ENCODE measurements at regions not wholly inside any gene's neighbourhood (a gene's known extent, or its start where the extent isn't known, plus 50 kb on each side); places are given as distances from the start of the nearest gene placed in this dataset.

DNA sequence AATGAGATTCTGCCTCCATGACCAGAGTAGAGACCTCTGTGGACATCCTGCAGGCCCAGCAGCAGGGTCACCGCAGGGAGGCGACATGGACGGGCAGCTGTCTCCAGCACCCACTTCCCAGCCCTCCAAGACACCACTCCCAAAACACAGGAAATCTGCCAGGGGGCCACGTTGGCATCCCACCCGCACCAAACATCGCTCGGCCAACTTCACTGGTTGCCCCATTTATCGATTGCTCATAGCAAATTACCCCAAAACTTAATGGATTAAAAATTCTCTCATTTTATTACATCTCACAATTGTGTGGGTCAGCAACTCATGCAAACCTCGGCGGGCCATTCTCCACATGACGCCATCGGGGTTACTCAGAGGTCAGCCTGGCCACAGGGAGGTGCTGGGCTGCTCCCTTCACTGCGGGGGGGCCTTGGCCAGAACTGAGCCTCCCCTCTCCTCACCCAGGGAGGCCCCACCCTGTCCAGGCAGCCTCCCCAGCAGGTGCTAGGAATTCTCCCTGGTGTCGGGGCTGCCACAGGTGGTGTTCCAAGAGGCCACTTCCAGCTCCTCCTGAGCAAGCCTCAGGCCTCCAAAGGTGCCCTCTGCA is 420.7 kb upstream of the MYT1L start:
- no peak for DNase-seq

DNA sequence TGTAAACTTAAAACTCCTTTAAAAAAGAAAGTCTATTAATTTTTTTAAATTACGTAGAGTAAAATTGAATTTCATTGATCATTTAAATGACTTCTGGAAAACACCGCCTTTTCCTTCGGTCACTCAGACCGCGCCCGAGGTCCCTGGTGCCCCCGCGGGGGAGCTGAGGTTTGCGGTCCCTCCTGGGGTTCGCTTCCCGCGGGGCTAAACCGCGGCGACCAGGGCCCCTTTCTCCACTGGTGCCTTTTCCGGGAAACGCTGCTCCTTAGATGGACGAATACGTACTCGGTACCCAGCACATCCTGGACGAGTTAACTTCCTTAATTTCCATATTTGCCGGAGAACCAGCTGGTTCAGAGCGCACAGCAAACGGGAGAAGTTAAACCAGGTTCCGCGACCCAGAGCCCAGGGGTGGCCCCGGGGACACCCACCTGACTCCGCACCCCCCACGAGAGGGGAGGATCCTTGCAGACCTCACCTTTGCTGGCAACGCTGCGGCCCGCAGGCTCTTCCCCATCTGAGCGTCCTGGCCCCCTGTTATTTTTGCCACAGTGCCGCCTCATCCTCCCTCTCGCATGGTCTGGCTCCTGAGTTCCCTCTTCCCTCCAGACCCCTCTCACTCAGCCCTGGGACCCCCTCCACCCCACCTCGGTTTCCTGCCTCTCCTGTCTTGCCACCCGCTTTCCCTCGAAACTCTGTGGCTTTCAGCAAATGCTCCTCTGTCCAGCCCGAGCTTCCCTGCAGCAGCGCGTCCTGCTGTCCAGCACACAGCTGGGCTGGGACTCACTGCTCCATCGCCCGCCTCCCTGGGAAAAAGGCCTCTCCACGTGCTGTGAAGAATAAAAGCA is 420.0 kb upstream of the MYT1L start:
- DNase-seq, result no peak

DNA sequence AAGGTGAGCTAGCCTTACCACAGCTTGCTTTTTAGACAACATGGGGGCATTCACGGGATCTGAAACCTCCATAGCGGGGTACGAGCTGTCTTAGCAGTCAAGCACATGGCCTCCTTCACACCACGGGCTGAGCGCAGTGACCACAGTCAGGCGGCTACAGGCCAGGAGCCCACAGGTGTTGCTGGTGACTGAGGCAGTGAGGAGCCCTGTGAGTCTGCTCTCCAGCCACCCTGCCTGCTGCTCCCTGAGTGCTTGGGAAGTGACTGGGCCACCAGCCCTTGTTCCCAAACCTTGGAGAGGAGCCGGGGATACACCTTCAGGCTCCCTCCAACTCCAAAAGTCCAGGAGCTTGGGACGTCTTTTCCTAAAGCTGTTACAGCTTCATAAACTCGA is 418.1 kb upstream of the MYT1L start:
- DNase-seq, result no peak

DNA sequence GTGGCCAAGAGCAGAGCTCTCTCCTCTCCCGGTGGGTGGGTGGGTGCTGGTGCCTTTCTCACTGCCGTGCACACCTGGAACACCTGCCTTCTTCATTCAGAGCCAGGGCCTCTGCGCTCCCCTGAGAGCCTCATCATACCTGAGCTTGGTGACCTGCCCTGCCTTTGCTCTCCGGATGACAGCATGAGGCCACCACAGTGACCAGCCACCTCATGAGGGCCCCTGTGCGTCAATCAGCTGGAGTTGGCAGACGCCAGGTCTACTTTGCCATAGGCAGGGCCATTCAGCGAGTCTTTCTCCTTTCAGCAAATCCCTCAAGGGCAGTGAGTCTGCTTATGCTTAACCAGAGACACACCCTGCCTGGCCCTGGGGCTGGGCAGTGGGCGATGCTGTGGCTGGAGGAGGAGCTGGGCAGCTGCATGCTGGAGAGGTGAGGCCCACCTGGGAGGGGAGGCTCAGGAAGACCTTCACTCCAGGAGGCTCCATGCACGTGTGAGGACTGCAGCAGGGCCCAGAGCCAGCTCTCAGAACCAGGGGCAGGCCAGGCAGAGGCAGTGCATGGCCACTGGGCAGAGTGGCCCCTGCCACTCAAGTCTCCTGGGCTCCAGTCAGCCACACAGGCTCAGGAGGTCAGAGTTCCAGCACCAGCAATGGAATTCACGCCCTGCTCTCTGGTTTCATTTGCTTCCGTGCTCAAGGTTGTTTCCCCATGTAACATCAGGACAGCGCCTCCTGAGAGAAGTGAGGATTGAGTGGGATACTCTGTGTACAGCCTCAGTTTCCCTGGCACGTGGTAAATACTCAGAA is 417.5 kb upstream of the MYT1L start:
- DNase-seq, result no peak

DNA sequence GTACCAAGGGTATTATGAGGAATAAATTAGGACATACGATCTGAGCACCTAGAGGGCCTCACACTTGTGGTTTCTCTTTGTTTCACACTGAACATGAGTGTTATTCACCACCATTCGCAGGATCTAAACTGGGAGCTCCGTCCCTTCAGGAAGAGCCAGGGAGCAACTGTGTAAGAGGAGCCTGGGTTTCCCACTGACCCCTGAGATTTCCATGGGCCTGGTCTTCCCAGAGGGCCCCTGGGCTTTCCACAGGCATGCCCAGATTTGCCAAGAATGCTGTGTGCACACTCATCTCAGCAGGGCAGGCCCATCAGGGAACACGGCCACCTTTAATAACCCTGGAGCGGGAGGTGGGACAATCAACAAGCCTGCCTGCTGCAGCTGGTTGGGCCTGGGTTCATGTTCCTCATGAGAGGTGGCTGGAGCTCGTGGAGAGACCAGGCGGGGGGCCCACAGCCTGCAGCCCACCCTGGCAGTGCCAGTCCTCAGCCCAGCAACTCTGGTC is 416.8 kb upstream of the MYT1L start:
- DNase-seq, result no peak

DNA sequence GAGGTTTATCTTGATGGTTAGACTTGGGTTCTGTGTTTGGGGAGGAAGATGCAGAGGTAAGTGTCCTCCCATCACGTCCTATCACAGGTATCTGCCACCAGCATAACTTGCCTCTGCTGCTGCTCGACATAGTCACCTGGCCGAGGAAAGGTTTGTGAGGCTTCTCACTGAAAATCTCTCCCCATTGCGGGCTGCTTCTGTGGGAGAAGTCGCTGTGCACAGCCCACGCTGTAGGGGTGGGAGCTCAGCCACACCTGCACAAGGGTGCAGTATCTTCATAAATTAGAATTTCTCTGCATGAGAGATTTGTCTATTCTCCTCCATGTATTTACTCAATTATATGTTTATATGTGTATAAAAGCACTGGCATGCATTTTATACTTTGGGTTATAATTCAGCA is 415.7 kb upstream of the MYT1L start:
- DNase-seq, result no peak

DNA sequence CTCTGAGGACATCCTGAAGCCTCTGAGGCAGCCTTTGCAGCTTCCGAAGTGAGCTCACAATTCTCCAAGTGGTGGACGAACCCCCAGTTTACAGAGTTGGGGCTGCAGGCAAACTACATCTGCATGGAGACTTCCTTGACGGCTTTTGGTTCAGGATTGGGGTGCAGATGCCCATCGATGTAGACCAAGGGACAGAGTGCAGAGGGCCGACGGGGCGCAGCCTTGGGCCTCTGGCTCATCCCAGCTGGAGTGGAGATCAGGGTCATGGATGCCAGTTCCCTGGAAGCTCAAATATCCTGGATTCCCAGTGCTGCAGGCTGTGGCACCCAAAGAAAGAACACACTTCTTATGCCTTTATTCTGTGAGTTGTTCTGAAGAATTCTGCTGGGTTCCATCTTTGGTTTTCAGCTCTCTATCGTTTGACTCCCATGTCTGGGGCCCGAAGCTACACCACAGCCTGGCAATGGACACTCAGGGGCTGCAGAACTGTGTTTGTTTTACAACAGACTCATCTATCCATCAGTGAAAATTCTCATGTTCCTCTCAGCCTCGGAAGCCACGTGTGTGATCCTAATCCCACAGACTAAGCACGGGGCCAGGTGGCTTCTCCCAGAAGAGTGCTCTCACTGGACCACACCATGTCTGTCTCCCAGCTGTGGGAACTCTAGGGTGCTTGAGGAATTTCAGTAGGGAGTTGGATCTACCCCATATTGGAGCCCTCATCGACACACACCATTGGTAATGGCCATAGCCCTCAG is 414.1 kb upstream of the MYT1L start:
- DNase-seq, result no peak

DNA sequence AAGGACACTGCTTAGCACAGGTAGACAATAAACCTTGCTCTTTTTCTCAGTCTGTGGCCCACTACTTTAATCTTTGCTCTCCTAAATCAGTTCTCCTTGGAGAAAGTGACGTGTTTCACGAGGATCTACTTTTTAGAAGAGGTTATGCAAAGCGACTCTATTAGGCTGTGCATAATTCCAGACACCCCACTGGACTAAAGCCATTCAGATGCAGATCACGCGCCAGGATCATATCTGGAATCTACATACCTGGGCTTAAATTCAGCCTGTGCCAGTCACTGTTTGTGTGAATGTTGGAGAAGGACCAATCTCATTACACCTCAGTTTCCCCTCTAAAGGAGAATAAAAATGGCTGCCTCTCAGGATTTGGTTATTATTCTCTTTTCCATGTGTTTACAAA is 413.0 kb upstream of the MYT1L start:
- DNase-seq, result no peak

DNA sequence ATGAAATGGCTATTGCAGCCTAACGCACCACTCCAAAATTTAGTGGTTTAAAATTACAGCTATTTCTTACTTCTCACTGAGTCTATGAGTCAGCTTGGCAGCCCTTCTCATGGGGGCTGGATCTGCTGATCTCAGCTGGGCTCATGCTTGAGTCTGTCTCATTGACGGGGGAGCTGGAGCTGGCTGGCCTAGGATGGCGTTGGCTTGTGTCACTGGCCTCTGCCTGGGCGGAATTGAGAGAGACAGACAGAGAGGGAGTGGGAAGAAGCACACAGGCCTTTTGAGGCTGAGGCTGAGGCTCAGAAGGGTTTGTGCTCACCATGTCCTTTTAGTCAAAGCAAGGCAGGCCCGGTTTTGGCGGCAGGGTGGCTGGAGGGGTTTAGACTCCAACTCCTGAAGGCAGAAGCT is 412.1 kb upstream of the MYT1L start:
- DNase-seq, result no peak

DNA sequence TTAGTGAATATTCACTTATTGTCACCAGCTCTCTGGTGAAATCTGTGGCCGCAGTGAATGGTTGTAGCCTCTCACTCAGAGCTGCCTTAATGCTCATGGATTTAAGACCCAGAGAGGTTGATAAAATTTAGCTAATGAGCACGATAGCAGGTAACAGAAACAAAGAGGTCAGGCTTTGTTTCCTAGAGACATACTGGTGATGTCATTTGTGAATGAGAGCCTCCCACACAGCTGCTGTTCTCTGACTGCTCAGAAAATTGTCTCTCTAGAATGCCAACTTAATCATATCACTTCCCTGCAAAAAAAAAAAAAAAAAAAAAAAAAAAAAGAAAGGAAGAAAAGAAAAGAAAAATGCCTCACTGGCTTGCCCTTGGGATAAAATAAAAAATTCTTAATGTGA is 411.7 kb upstream of the MYT1L start:
- no peak for DNase-seq

DNA sequence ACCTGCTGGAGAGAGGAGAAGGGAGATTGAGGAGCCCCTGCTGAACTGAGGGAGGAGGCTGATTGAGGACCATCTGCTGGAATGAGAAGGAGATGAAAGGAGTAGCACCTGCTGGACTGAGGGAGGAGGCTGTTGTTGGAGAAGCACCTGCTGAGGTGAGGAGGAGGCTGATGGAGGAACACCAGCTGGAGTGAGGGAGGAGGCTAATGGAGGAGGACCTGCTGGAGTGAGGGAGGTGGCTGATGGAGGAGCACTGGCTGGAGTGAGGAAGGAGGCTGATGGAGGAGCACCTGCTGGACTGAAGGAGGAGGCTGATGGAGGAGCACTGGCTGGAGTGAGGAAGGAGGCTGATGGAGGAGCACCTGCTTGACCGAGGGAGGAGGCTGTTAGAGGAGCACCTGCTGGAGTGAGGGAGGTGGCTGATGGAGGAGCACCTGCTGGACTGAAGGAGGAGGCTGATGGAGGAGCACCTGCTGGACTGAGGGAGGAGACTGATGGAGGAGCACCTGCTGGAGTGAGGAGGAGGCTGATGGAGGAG is 409.2 kb upstream of the MYT1L start:
- no peak for DNase-seq

DNA sequence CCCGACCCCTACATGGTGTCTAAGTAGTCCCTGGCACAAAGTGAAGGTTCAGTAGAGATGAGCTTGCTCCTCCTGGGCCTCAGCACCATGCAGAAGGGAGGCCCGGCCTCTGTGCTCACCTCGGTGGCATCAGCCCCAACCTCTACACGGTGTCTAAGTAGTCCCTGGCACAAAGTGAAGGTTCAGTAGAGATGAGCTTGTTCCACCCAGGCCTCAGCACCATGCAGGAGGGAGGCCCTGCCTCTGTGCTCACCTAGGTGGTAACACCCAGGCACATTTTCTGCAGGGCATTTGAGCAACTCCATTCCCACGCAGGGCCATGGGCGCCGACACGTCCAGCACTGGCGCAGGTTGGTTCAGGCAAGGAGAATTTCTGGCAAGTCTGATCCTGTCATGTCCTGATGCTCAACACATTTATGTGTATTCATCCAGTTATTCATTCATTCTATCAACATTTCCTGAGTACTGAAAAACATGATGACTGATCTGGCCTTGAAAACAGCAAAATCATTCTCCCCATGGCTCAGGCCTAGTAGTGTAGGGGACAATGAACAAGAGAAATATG is 408.2 kb upstream of the MYT1L start:
- no peak for DNase-seq

DNA sequence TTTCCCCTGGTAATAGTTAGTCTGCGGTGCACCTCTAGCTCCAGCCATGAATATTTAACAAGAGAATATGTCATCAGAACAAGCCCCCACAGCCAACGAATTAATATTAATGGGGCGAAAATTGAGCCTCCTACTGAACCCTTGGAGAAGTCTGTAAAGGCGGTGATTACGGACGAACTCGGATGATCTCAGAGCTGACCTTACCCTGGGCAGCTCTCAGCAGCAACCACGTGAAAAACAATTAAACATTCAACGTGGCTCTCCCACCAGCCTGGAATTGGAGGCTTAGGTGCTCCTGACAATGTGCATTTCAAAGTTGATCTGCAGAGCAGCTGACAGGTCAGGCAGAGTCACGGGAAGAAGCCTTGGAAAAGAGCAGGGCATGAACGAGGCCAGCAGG is 407.6 kb upstream of the MYT1L start:
- DNase-seq, result no peak

DNA sequence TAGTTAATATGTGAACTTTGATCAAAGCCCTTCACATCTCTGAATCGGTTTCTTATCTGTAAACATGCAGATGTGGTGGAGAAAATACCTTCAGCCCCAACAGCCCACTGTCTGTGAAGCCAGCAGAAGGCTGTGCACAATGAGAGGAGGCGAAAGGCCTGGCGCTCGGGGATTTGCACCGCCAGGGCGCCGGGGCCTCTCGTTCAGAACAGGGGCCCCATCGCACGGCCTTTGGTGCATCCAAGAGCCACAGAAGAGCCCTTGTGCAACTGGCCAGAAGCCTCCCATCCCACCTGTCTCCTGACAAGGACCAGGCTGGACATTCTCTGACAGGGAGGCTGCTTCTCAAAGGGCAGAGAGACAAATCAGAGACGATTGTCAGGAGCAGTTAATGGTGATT is 407.2 kb upstream of the MYT1L start:
- DNase-seq, result no peak

DNA sequence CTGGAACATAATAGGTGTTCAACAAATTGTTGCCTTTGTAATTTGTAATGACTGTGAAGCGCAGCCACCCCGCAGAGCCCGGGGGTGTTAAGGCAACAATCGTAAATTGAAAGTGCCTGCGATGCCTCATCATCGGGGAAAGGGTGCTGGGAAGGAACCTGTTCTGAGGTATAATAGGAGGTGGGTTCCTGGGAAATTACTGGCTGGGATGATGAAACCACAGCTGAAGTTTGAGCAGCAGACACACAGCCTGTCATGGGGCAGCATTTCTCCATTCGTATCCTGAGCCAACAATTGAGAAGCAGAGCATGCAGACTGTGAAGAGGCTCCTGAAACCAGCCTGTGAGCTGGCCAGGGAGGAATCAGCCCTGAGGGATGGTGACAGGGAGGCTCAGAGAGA is 404.0 kb upstream of the MYT1L start:
- no peak for DNase-seq

DNA sequence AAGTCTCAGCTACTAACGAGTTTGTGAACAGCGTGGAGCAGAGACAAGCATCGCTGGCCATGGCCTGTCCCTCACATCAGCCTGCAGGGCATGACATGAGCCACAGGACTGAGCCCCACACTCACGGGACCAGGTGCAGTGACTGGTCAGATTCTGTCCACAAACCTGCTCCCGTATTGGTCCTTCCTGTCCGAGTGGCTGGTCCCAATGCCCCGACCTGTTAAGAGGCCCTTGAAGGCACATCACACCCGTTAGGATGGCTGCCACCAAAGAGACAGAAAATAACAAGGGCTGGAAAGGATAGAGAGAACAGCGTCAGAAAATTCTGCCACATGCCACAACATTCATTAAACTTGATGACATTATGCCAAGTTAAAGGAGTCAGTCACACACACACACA is 403.2 kb upstream of the MYT1L start:
- no peak for DNase-seq

DNA sequence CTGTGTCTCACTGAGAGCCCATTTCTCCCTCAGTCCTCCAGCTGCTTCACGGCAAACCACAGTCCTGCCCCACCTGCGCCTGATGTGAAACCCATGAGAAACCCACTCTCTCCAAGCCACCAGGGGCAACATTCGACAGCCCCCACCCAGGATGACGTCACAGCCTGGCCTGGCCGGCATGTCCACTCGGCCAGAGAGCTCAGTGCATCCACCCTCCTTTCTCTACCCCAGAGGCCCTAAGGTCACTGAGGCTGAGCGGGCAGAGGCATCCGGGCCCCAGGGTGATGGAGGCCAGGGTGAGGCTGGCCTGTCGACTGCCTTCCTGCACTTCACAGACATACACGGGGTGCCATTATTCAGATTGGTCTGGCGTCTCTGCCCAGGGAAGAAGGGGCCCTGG is 402.7 kb upstream of the MYT1L start:
- DNase-seq, result no peak

DNA sequence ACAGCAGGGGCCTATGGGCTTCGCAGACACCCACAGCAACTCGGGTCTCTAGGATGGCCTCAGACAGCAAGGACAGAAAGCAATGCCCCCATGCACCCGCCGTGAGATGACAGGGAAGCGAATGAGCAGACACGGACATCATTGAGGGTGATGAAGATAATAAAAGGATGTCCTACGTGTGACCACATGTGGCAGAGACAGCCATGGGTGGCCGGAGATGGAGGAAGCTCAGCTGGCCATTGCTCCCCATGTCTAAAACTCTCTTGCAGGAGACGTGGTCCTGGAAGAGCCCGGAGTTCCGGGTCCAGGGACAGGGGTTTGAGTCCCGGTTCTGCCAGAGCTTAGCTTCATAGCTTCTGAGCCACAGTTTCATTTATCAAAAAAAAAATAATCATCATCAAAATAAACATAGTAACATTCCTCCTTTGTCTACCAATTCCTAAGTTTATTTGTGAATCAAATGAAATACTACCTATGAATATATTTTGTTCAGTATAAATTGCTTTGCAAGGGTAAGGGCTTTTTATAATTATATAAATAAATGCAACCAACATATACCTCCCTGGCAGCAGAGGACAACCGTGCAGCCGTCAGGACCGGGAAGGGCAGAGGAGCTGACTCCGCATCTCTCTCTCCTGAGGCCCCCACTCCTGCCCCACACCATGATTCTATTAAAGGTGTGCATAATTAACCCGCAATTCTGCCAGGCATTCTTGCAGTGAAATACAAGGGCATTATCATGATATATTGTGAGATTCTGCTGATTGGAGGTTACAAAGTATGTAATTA is 401.4 kb upstream of the MYT1L start:
- no peak for DNase-seq

DNA sequence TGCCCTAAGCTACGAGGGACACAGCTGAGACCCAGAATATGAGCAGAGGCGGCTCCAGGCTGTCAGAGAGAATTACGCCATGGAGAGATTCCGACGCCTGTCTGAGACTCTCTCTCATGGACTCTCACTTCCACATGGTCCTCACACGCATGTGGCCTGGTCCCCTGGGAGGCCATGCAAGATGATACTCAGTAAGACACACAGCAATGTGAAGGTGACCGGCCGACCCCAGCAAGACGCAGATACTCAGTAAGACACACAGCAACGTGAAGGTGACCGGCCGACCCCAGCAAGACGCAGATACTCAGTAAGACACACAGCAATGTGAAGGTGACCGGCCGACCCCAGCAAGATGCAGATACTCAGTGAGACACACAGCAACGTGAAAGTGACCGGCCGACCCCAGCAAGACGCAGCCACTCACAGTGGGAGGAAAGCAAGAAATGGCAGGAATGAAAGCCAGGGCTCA is 400.8 kb upstream of the MYT1L start:
- DNase-seq, result no peak

DNA sequence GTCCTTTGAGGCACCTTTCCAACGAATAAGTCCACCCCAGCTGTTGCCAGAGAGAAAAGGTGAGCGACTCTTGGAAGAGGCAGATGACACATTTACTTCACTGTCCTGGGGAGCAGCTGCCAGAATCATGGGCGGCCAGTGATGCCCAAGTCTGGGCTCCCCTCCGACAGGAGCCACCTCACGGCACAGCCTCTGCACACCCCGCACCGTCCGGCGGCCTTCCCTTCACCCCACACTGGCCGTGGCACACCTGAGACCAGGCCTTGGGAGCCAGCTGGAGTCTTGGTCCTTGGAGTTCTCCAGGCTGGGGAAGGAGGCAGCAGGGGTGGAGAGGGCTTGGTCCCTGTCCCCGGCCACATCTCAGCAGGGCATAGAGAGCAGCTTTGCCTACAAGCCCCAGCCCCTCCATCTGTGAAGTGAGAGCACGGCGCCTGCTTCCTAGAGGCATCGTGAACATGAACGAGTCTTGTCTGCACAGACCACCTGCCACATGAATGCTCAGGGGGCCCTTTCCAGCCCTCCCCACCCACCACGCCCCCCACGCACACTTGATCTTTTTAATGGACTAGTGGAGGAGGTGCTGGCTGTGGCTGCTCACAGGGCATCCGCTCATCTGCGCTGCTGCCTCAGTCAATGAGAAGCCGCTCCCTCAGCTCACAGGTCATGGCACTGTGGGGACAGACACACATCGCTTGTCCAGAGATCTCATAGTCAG is 400.2 kb upstream of the MYT1L start:
- DNase-seq, result no peak

Measured in AML-193 (cell line).